NT2/D1 (cell line): ENCODE measurements at regions not wholly inside any gene's neighbourhood (a gene's known extent, or its start where the extent isn't known, plus 50 kb on each side); places are given as distances from the start of the nearest gene placed in this dataset.

ENCODE experiments used
- YY1 ChIP-seq: IDR thresholded peaks from 2 replicates; pipeline ENCODE4 v1.6.1; 2011; ENCODE audit not compliant: insufficient read length, insufficient read depth
- ZNF274 ChIP-seq: IDR thresholded peaks from 2 replicates; pipeline ENCODE4 v1.6.1; 2011; ENCODE audit warnings: mild to moderate bottlenecking, low read depth, low read length

DNA sequence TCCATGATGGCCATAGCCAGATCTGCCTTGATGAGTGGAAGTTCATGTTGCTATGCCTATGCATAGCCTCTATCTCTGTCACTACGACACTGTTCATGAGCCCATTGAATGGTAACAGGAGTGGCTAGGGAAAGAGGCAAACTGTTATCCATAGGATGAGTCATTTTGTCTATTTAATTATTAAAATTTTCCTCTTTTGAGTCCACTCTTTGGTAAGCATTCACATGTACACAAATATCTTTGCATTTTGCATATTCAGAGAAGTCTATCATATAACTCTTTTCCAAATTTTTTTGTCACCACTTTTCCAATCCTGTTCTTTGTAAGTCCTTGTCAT is 364.4 kb downstream of the KCNJ3 start:
- no peak for TF ChIP-seq YY1
- TF ChIP-seq ZNF274 = no peak
